Chondrocyte (in vitro differentiated cells): ENCODE measurements at regions not wholly inside any gene's neighbourhood (a gene's known extent, or its start where the extent isn't known, plus 50 kb on each side); places are given as distances from the start of the nearest gene placed in this dataset.

Source experiments
- DNase-seq: peaks from one replicate; pipeline ENCODE4 v3.0.0; 2021; ENCODE audit warnings: mixed read lengths, low spot score
- H3K27ac Mint-ChIP-seq: one replicate; pipeline ENCODE4 v1.8.0; 2021; ENCODE audit warnings: mild to moderate bottlenecking, moderate library complexity, mixed read lengths; ENCODE audit not compliant: unreplicated experiment
- H3K27me3 Mint-ChIP-seq: 2 replicates; pipeline ENCODE4 v1.8.0; 2021; ENCODE audit warnings: low read depth, mixed read lengths
- H3K36me3 Mint-ChIP-seq: 2 replicates; pipeline ENCODE4 v1.8.0; 2021; ENCODE audit warnings: low read depth, mixed read lengths
- H3K4me1 Mint-ChIP-seq: 2 replicates; pipeline ENCODE4 v1.8.0; 2021; ENCODE audit warnings: low read depth, mild to moderate bottlenecking, mixed read lengths
- H3K4me3 Mint-ChIP-seq: one replicate; pipeline ENCODE4 v1.8.0; 2021; ENCODE audit warnings: mild to moderate bottlenecking, moderate library complexity, mixed read lengths; ENCODE audit not compliant: unreplicated experiment
- H3K9me3 Mint-ChIP-seq: 2 replicates; pipeline ENCODE4 v1.8.0; 2021; ENCODE audit warnings: low read depth, mixed read lengths
- CTCF ChIP-seq: fragments of 200-600 bp; sonication (generic); IDR thresholded peaks from 2 replicates; pipeline ENCODE4 v1.5.0; 2021; ENCODE audit warnings: antibody characterized with exemption, mild to moderate bottlenecking, moderate library complexity

GRCh38 chr18:22545066-22545760 lies 127.5 kb upstream of the CTAGE1 start:
- Mint-ChIP-seq H3K9me3 (peaks cover 3% of the 10 kb centered on the region), H3K27ac (no peak overlapping the region), H3K36me3 (no peaks in the 10 kb centered on the region), H3K4me1 (peaks cover 60% of the 10 kb centered on the region), H3K27me3 (no peaks in the 10 kb centered on the region), H3K4me3 (no peak overlapping the region)
- TF ChIP-seq CTCF: no peak
- DNase-seq: no peak

- no peak for DNase-seq
- H3K4me3 Mint-ChIP-seq: no peak overlapping the region
- H3K4me1 Mint-ChIP-seq: peaks cover 54% of the 10 kb centered on the region
- peak overlapping the region; percentile 29 for H3K27ac Mint-ChIP-seq
- no peaks in the 10 kb centered on the region for H3K27me3 Mint-ChIP-seq
- H3K36me3 Mint-ChIP-seq: no peaks in the 10 kb centered on the region
- H3K9me3 Mint-ChIP-seq: peaks cover 3% of the 10 kb centered on the region
- TF ChIP-seq CTCF: no peak
Observed at GRCh38 chr18:22546905-22547570, 129.3 kb upstream of the CTAGE1 start.

- no peak for TF ChIP-seq CTCF
- no peak overlapping the region for H3K4me3 Mint-ChIP-seq
- no peaks in the 10 kb centered on the region for H3K9me3 Mint-ChIP-seq
- no peaks in the 10 kb centered on the region for H3K36me3 Mint-ChIP-seq
- H3K27ac Mint-ChIP-seq: no peak overlapping the region
- no peak for DNase-seq
- H3K27me3 Mint-ChIP-seq: no peaks in the 10 kb centered on the region
- peaks cover 49% of the 10 kb centered on the region for H3K4me1 Mint-ChIP-seq
Observed at GRCh38 chr18:22547807-22548561, 130.3 kb upstream of the CTAGE1 start.

GRCh38 chr18:22549260-22549937 lies 131.7 kb upstream of the CTAGE1 start:
- H3K36me3 Mint-ChIP-seq: no peaks in the 10 kb centered on the region
- H3K4me3 Mint-ChIP-seq: no peak overlapping the region
- H3K27ac Mint-ChIP-seq: no peak overlapping the region
- H3K4me1 Mint-ChIP-seq: peaks cover 37% of the 10 kb centered on the region
- no peaks in the 10 kb centered on the region for H3K27me3 Mint-ChIP-seq
- H3K9me3 Mint-ChIP-seq: no peaks in the 10 kb centered on the region
- no peak for TF ChIP-seq CTCF
- DNase-seq: no peak

GRCh38 chr18:22550366-22550765 lies 132.7 kb upstream of the CTAGE1 start:
- no peak for TF ChIP-seq CTCF
- no peak for DNase-seq
- Mint-ChIP-seq H3K4me3 (no peak overlapping the region), H3K27ac (no peak overlapping the region), H3K9me3 (no peaks in the 10 kb centered on the region), H3K4me1 (peaks cover 31% of the 10 kb centered on the region), H3K27me3 (no peaks in the 10 kb centered on the region), H3K36me3 (no peaks in the 10 kb centered on the region)
